ENCODE measurements at regions not wholly inside any gene's neighbourhood (a gene's known extent, or its start where the extent isn't known, plus 50 kb on each side); places are given as distances from the start of the nearest gene placed in this dataset.

GRCh38 chr18:78586586-78586985 is 393.0 kb upstream of the SALL3 start:
- no peak overlapping the region for H3K4me3 ChIP-seq (ENCODE audit: low read depth, low read length)
- no peak for TF ChIP-seq CTCF (IDR thresholded peaks at IDR 0.05; ENCODE audit: insufficient read depth, low read length)

GRCh38 chr18:78587096-78587495 is 392.5 kb upstream of the SALL3 start:
- H3K4me3 ChIP-seq (ENCODE audit: low read depth, low read length): no peak overlapping the region
- no peak for DNase-seq (ENCODE audit: low read depth)
- TF ChIP-seq CTCF (IDR thresholded peaks at IDR 0.05; ENCODE audit: insufficient read depth, low read length): no peak

More at GRCh38 chr18:78586586-78586985, 393.0 kb upstream of the SALL3 start:
- no peak for DNase-seq (ENCODE audit: low read depth)

- no peak for TF ChIP-seq CTCF (IDR thresholded peaks at IDR 0.05; ENCODE audit: insufficient read depth, low read length)
- H3K4me3 ChIP-seq (ENCODE audit: low read depth, low read length): no peak overlapping the region
- no peak for DNase-seq (ENCODE audit: low read depth)
Measured at GRCh38 chr18:78587626-78588600, 391.7 kb upstream of the SALL3 start.

- H3K4me3 ChIP-seq (ENCODE audit: low read depth, low read length): no peak overlapping the region
- no peak for DNase-seq (ENCODE audit: low read depth)
- no peak for TF ChIP-seq CTCF (IDR thresholded peaks at IDR 0.05; ENCODE audit: insufficient read depth, low read length)
Measured at GRCh38 chr18:78589916-78590437, 389.6 kb upstream of the SALL3 start.

GRCh38 chr18:78595453-78595852 is 384.2 kb upstream of the SALL3 start:
- no peak overlapping the region for H3K4me3 ChIP-seq (ENCODE audit: low read depth, low read length)
- no peak for TF ChIP-seq CTCF (IDR thresholded peaks at IDR 0.05; ENCODE audit: insufficient read depth, low read length)
- DNase-seq (ENCODE audit: low read depth): no peak

GRCh38 chr18:78595924-78596573 is 383.6 kb upstream of the SALL3 start:
- DNase-seq (ENCODE audit: low read depth): no peak
- H3K4me3 ChIP-seq (ENCODE audit: low read depth, low read length): no peak overlapping the region
- TF ChIP-seq CTCF (IDR thresholded peaks at IDR 0.05; ENCODE audit: insufficient read depth, low read length): no peak

Data from fibroblast of the aortic adventitia (primary cell).